Osteoblast (primary cell): ENCODE measurements at regions not wholly inside any gene's neighbourhood (a gene's known extent, or its start where the extent isn't known, plus 50 kb on each side); places are given as distances from the start of the nearest gene placed in this dataset.

Experiments
- DNase-seq: peaks from one replicate; pipeline ENCODE4 v3.0.0; 2011; ENCODE audit warnings: low spot score, mixed read lengths; ENCODE audit not compliant: insufficient read length; ENCODE audit errors: missing footprints
- H2AFZ ChIP-seq: 2 replicates; pipeline ENCODE4 v1.6.0; 2011; ENCODE audit warnings: mild to moderate bottlenecking, low read length
- H3K27ac ChIP-seq: 2 replicates; pipeline ENCODE4 v1.5.1; 2011; ENCODE audit warnings: mild to moderate bottlenecking, low read depth, low read length, moderate library complexity
- H3K27me3 ChIP-seq: 2 replicates; pipeline ENCODE4 v1.6.0; 2012; ENCODE audit warnings: mild to moderate bottlenecking, control low read depth, inconsistent platforms, low read length, moderate library complexity; ENCODE audit not compliant: insufficient read depth
- H3K36me3 ChIP-seq: 2 replicates; pipeline ENCODE4 v1.5.1; 2011; ENCODE audit warnings: mild to moderate bottlenecking, low read length, control low read depth, moderate library complexity; ENCODE audit not compliant: insufficient read depth
- H3K4me1 ChIP-seq: 2 replicates; pipeline ENCODE4 v1.5.1; 2011; ENCODE audit warnings: mild to moderate bottlenecking, low read length, control low read depth, moderate library complexity; ENCODE audit not compliant: insufficient read depth
- H3K4me2 ChIP-seq: 2 replicates; pipeline ENCODE4 v1.6.0; 2011; ENCODE audit warnings: mild to moderate bottlenecking, low read length; ENCODE audit not compliant: insufficient read depth
- H3K4me3 ChIP-seq: fragments of 200-600 bp; sonication (generic); 3 replicates; pipeline ENCODE4 v1.5.1; 2012; ENCODE audit warnings: mild to moderate bottlenecking, low read length, inconsistent platforms; ENCODE audit not compliant: insufficient read depth
- H3K79me2 ChIP-seq: 2 replicates; pipeline ENCODE4 v1.6.0; 2012; ENCODE audit warnings: mild to moderate bottlenecking, low read length, control low read depth, inconsistent platforms; ENCODE audit not compliant: insufficient read depth
- H3K9me3 ChIP-seq: 2 replicates; pipeline ENCODE4 v1.5.1; 2011; ENCODE audit warnings: low read depth, low read length, control low read depth
- H4K20me1 ChIP-seq: 2 replicates; pipeline ENCODE4 v1.6.0; 2012; ENCODE audit warnings: mild to moderate bottlenecking, low read length, control low read depth; ENCODE audit not compliant: insufficient read depth
- TF ChIP-seq, protein P1 (sequence below): IDR thresholded peaks from 2 replicates; pipeline ENCODE4 v1.5.1; 2011; ENCODE audit warnings: mild to moderate bottlenecking, low read depth, low read length, moderate library complexity; ENCODE audit errors: extremely low read depth

- Histone ChIP-seq H3K4me1 (no peaks in the 10 kb centered on the region), H3K9me3 (no peaks in the 10 kb centered on the region), H4K20me1 (no peaks in the 10 kb centered on the region)
These were observed 133.0 kb downstream of the ZDHHC21 start for GRCh38 chr9:14560194-14560593.

DNA sequence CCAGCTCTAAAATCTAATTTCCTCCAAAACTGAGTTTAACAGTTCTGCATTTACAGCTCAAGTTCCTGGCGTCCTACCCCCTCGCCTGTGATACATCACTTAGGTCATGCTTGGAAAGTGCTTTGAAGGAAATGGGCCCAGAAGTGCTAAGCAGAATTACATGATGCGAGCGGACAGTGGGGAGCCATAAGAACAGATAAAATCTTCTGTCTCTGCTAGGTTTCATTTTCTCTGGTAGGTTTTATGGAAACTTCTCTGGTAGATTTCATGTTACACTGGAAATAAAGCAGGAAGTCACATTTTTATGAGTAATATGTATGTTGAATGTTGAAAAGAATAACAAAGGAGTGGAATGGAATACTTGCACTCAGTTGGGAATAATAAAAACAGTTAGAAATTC lies 138.3 kb downstream of the ZDHHC21 start:
- Histone ChIP-seq H3K79me2 (no peaks in the 10 kb centered on the region), H3K36me3 (no peaks in the 10 kb centered on the region), H2AFZ (no peak overlapping the region), H3K4me2 (no peak overlapping the region), H3K4me1 (no peaks in the 10 kb centered on the region), H3K27ac (no peak overlapping the region), H3K4me3 (no peak overlapping the region), H3K27me3 (no peaks in the 10 kb centered on the region), H3K9me3 (no peaks in the 10 kb centered on the region), H4K20me1 (no peaks in the 10 kb centered on the region)
- peak; percentile 21 for DNase-seq
- TF ChIP-seq, protein P1, sequence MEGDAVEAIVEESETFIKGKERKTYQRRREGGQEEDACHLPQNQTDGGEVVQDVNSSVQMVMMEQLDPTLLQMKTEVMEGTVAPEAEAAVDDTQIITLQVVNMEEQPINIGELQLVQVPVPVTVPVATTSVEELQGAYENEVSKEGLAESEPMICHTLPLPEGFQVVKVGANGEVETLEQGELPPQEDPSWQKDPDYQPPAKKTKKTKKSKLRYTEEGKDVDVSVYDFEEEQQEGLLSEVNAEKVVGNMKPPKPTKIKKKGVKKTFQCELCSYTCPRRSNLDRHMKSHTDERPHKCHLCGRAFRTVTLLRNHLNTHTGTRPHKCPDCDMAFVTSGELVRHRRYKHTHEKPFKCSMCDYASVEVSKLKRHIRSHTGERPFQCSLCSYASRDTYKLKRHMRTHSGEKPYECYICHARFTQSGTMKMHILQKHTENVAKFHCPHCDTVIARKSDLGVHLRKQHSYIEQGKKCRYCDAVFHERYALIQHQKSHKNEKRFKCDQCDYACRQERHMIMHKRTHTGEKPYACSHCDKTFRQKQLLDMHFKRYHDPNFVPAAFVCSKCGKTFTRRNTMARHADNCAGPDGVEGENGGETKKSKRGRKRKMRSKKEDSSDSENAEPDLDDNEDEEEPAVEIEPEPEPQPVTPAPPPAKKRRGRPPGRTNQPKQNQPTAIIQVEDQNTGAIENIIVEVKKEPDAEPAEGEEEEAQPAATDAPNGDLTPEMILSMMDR, result no peak

More at GRCh38 chr9:14560194-14560593, 133.0 kb downstream of the ZDHHC21 start:
- Histone ChIP-seq H3K79me2 (no peaks in the 10 kb centered on the region), H3K27ac (no peak overlapping the region), H3K36me3 (no peaks in the 10 kb centered on the region), H3K4me2 (no peak overlapping the region), H2AFZ (no peak overlapping the region), H3K4me3 (no peak overlapping the region), H3K27me3 (no peaks in the 10 kb centered on the region)
- TF ChIP-seq, protein P1, result no peak
- DNase-seq, result no peak

GRCh38 chr9:14547245-14548060 lies 145.8 kb downstream of the ZDHHC21 start:
- Histone ChIP-seq H3K4me1 (no peaks in the 10 kb centered on the region), H3K27ac (no peak overlapping the region), H2AFZ (no peak overlapping the region), H3K4me3 (no peak overlapping the region), H4K20me1 (no peaks in the 10 kb centered on the region), H3K36me3 (no peaks in the 10 kb centered on the region), H3K9me3 (no peaks in the 10 kb centered on the region), H3K79me2 (no peaks in the 10 kb centered on the region), H3K4me2 (no peak overlapping the region), H3K27me3 (no peaks in the 10 kb centered on the region)
- TF ChIP-seq, protein P1, result no peak
- DNase-seq, result no peak

DNA sequence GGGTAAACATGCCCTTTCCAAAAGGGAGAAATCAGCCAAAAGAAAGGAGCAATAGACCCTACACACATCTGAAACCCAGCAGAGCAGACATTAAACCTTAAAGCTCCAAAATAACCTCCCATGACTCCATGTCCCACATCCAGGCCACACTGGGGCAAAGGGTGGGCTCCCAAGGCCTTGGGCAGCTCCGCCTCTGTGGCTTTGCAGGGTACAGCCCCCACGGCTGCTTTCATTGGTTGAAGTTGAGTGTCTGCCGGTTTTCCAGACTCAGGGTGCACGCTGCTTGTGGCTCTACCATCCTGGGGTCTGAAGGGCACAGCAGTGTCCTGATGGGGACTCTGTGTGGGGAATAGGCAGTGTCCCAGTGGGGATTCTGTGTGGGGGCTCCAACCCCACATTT lies 146.5 kb downstream of the ZDHHC21 start:
- Histone ChIP-seq H3K4me1 (no peaks in the 10 kb centered on the region), H3K27me3 (no peaks in the 10 kb centered on the region), H2AFZ (no peak overlapping the region), H4K20me1 (no peaks in the 10 kb centered on the region), H3K36me3 (no peaks in the 10 kb centered on the region), H3K4me3 (no peak overlapping the region), H3K9me3 (no peaks in the 10 kb centered on the region), H3K27ac (no peak overlapping the region), H3K79me2 (no peaks in the 10 kb centered on the region), H3K4me2 (no peak overlapping the region)
- DNase-seq, result no peak
- TF ChIP-seq, protein P1, result no peak
